Ureter (tissue), 1 donor: ENCODE measurements at regions not wholly inside any gene's neighbourhood (a gene's known extent, or its start where the extent isn't known, plus 50 kb on each side); places are given as distances from the start of the nearest gene placed in this dataset.
A peak's percentile ranks its signal among the peaks of the same experiment; 100 is the strongest.

Experiments
- DNase-seq: peaks from one replicate; pipeline ENCODE4 v3.0.0-alpha.2; 2020; ENCODE audit warnings: low spot score
- donor health status: DM: yes; HTN: yes; CAD: no.

GRCh38 chr2:129758784-129759471 lies 220.5 kb upstream of the RAB6C start:
- peak; percentile 62 for DNase-seq

GRCh38 chr2:129759472-129760010 lies 219.9 kb upstream of the RAB6C start:
- no peak for DNase-seq

- DNase-seq = no peak
Measured at GRCh38 chr2:129760669-129761068, 218.8 kb upstream of the RAB6C start.

- no peak for DNase-seq
Measured at GRCh38 chr2:129761569-129762021, 217.9 kb upstream of the RAB6C start.

- no peak for DNase-seq
Measured at GRCh38 chr2:129762386-129763189, 216.9 kb upstream of the RAB6C start.

- no peak for DNase-seq
Measured at GRCh38 chr2:129763190-129763846, 216.1 kb upstream of the RAB6C start.

- no peak for DNase-seq
Measured at GRCh38 chr2:129763966-129764365, 215.5 kb upstream of the RAB6C start.

GRCh38 chr2:129764376-129765325 lies 214.8 kb upstream of the RAB6C start:
- no peak for DNase-seq

GRCh38 chr2:129765326-129765677 lies 214.2 kb upstream of the RAB6C start:
- no peak for DNase-seq

GRCh38 chr2:129765678-129766351 lies 213.7 kb upstream of the RAB6C start:
- DNase-seq = no peak

- no peak for DNase-seq
Measured at GRCh38 chr2:129766374-129766993, 213.0 kb upstream of the RAB6C start.

- DNase-seq = no peak
Measured at GRCh38 chr2:129767346-129768035, 212.0 kb upstream of the RAB6C start.

GRCh38 chr2:129768036-129768386 lies 211.5 kb upstream of the RAB6C start:
- no peak for DNase-seq

- DNase-seq = no peak
Measured at GRCh38 chr2:129768485-129769184, 210.8 kb upstream of the RAB6C start.

GRCh38 chr2:129769185-129769991 lies 210.1 kb upstream of the RAB6C start:
- DNase-seq = no peak

- DNase-seq = no peak
Measured at GRCh38 chr2:129771418-129772189, 207.9 kb upstream of the RAB6C start.

GRCh38 chr2:129772190-129772579 lies 207.3 kb upstream of the RAB6C start:
- no peak for DNase-seq
